ENCODE measurements at regions not wholly inside any gene's neighbourhood (a gene's known extent, or its start where the extent isn't known, plus 50 kb on each side); places are given as distances from the start of the nearest gene placed in this dataset.

DNA sequence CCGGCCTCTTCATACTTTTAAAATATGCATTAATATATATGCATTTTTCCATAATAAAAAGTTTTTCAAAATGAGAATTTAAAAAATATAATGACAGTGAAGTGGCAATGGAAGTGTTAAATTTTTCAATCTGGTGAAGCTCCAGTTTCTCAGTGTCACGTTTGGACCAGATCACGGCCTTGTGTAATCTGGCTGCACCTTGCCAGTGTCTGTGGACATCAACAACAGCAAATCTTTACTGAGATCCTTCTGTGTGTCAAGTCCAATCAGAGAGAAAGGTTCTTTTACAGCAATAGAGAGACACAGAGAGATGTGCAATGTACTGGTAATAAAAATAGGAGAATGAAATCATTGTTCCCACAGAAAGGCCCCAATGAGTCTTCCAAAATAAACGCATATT is 49.8 kb upstream of the PAK1 start:
- TF ChIP-seq TCF7L2 (IDR thresholded peaks at IDR 0.05; ENCODE audit: borderline replicate concordance, low read depth, low read length) = no peak
- TF ChIP-seq YY2 (tag by site-specific recombination; IDR thresholded peaks at IDR 0.05) = no peak
- TF ChIP-seq SP7 (tag by site-specific recombination; IDR thresholded peaks at IDR 0.05) = no peak
- no peak for TF ChIP-seq ZNF174 (tag by site-specific recombination; IDR thresholded peaks at IDR 0.05)
- no peak for TF ChIP-seq KLF8 (tag by site-specific recombination; IDR thresholded peaks at IDR 0.05)
- TF ChIP-seq REPIN1 (tag by site-specific recombination; IDR thresholded peaks at IDR 0.05; ENCODE audit: low read depth) = no peak
- TF ChIP-seq, protein P1, sequence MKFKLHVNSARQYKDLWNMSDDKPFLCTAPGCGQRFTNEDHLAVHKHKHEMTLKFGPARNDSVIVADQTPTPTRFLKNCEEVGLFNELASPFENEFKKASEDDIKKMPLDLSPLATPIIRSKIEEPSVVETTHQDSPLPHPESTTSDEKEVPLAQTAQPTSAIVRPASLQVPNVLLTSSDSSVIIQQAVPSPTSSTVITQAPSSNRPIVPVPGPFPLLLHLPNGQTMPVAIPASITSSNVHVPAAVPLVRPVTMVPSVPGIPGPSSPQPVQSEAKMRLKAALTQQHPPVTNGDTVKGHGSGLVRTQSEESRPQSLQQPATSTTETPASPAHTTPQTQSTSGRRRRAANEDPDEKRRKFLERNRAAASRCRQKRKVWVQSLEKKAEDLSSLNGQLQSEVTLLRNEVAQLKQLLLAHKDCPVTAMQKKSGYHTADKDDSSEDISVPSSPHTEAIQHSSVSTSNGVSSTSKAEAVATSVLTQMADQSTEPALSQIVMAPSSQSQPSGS (tag by site-specific recombination; IDR thresholded peaks at IDR 0.05; ENCODE audit: low read depth) = no peak
- no peak for TF ChIP-seq GLIS2 (tag by site-specific recombination; IDR thresholded peaks at IDR 0.05)
- no peak for TF ChIP-seq ZNF24 (tag by site-specific recombination; IDR thresholded peaks at IDR 0.05)
- no peak for TF ChIP-seq ZNF670 (tag by site-specific recombination; IDR thresholded peaks at IDR 0.05; ENCODE audit: low read depth)
- TF ChIP-seq ZNF112 (tag by site-specific recombination; IDR thresholded peaks at IDR 0.05) = no peak
- TF ChIP-seq, protein P2, sequence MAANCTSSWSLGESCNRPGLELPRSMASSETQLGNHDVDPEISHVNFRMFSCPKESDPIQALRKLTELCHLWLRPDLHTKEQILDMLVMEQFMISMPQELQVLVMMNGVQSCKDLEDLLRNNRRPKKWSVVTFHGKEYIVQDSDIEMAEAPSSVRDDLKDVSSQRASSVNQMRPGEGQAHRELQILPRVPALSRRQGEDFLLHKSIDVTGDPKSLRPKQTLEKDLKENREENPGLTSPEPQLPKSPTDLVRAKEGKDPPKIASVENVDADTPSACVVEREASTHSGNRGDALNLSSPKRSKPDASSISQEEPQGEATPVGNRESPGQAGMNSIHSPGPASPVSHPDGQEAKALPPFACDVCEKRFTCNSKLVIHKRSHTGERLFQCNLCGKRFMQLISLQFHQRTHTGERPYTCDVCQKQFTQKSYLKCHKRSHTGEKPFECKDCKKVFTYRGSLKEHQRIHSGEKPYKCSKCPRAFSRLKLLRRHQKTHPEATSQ (tag by site-specific recombination; IDR thresholded peaks at IDR 0.05) = no peak
- TF ChIP-seq, protein P3, sequence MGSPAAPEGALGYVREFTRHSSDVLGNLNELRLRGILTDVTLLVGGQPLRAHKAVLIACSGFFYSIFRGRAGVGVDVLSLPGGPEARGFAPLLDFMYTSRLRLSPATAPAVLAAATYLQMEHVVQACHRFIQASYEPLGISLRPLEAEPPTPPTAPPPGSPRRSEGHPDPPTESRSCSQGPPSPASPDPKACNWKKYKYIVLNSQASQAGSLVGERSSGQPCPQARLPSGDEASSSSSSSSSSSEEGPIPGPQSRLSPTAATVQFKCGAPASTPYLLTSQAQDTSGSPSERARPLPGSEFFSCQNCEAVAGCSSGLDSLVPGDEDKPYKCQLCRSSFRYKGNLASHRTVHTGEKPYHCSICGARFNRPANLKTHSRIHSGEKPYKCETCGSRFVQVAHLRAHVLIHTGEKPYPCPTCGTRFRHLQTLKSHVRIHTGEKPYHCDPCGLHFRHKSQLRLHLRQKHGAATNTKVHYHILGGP (tag by site-specific recombination; IDR thresholded peaks at IDR 0.05) = no peak
- TF ChIP-seq, protein P4, sequence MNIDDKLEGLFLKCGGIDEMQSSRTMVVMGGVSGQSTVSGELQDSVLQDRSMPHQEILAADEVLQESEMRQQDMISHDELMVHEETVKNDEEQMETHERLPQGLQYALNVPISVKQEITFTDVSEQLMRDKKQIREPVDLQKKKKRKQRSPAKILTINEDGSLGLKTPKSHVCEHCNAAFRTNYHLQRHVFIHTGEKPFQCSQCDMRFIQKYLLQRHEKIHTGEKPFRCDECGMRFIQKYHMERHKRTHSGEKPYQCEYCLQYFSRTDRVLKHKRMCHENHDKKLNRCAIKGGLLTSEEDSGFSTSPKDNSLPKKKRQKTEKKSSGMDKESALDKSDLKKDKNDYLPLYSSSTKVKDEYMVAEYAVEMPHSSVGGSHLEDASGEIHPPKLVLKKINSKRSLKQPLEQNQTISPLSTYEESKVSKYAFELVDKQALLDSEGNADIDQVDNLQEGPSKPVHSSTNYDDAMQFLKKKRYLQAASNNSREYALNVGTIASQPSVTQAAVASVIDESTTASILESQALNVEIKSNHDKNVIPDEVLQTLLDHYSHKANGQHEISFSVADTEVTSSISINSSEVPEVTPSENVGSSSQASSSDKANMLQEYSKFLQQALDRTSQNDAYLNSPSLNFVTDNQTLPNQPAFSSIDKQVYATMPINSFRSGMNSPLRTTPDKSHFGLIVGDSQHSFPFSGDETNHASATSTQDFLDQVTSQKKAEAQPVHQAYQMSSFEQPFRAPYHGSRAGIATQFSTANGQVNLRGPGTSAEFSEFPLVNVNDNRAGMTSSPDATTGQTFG (tag by site-specific recombination; IDR thresholded peaks at IDR 0.05; ENCODE audit: borderline replicate concordance) = no peak
- TF ChIP-seq ZNF596 (tag by site-specific recombination; IDR thresholded peaks at IDR 0.05) = no peak
- TF ChIP-seq HOXA7 (CRISPR knock-in tag; IDR thresholded peaks at IDR 0.05; ENCODE audit: borderline replicate concordance) = no peak
- no peak for TF ChIP-seq ZNF677 (tag by site-specific recombination; IDR thresholded peaks at IDR 0.05)
- no peak for TF ChIP-seq PRDM1 (tag by site-specific recombination; IDR thresholded peaks at IDR 0.05)
- no peak overlapping the region for H3K27ac ChIP-seq (ENCODE audit: extremely low read depth, low read depth, low read length)

More for the DNA sequence above, 49.8 kb upstream of the PAK1 start:
- Histone ChIP-seq H3K9me3 (ENCODE audit: control insufficient read depth, insufficient read depth, low read depth, low read length) (no peaks in the 10 kb centered on the region), H3K4me3 (ENCODE audit: low read depth, low read length) (no peak overlapping the region), H3K36me3 (ENCODE audit: control insufficient read depth in 2 of 2, insufficient read depth in 1 of 2, low read length in 2 of 2) (no peaks in the 10 kb centered on the region; a peak in 1 of 3 replicates), H3K4me1 (ENCODE audit: control insufficient read depth, insufficient read depth, low read length) (no peaks in the 10 kb centered on the region)
- CTCF ChIA-PET = interaction anchor here (0.6 to 1.4 kb wide), 2 partner anchors 24 to 71 kb away, joined by 3 to 4 read pairs; no protein-coding TSS in a partner anchor
- POLR2A ChIA-PET = no interaction called here

Data from HEK293 (cell line).